ENCODE measurements at regions not wholly inside any gene's neighbourhood (a gene's known extent, or its start where the extent isn't known, plus 50 kb on each side); places are given as distances from the start of the nearest gene placed in this dataset.

DNA sequence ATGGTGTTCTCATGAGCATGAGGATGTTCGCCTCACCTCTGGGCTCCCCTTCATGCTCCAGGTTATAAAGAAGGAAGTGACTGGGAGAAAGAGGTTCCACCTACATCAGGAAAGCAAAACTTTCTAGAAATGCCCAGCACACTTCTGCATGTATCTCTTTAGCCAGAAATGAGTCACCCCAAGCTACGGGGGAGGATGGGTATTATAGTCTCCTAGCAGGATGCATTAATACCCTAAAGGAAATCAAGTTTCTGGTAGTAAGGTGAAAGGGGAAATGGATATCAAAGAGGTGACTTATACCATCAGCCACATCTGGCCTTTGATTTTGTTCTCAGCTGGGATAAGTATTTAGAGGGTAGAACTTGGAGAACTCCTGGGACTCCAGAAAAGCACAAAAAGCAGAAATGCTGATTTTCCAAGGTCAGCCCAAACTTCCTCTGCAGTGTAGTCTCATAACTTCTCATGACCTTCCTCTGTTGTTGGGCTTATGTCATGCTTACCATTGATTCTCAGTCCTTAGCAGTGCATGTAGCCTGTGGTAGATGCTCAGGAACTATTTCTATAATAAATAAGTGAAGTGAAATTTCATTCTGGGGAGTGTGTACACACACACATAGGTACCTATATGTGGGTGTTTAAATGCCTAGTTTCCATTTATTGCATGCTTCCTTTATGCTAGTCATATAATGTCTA, 209.4 kb upstream of the CRY1 start:
- Histone ChIP-seq H3K36me3 (ENCODE audit: control insufficient read depth, insufficient read depth, low read length) (no peaks in the 10 kb centered on the region), H3K9ac (ENCODE audit: insufficient read depth, low read length) (no peak overlapping the region), H3K27ac (ENCODE audit: insufficient read depth, low read length) (no peak overlapping the region), H3K4me3 (replicated peaks in 1 of 4; ENCODE audit: control extremely low read depth in 1 of 4, insufficient read depth in 1 of 4, low read depth in 3 of 4, low read length in 4 of 4) (no peak overlapping the region), H3K4me1 (ENCODE audit: control insufficient read depth, extremely low read depth, insufficient read depth, low read length) (no peaks in the 10 kb centered on the region), H4K20me1 (ENCODE audit: control insufficient read depth, extremely low read depth, insufficient read depth, low read length) (no peaks in the 10 kb centered on the region), H3K27me3 (ENCODE audit: control insufficient read depth, insufficient read depth, low read length) (no peaks in the 10 kb centered on the region), H3K4me2 (ENCODE audit: extremely low read depth, insufficient read depth, low read length) (no peak overlapping the region), H2AFZ (ENCODE audit: low read length) (no peak overlapping the region), H3K9me3 (ENCODE audit: control insufficient read depth, insufficient read depth, low read depth, low read length) (no peaks in the 10 kb centered on the region), H3K79me2 (ENCODE audit: control insufficient read depth, insufficient read depth, low read length) (no peaks in the 10 kb centered on the region)
- no peak for TF ChIP-seq EZH2 (IDR thresholded peaks at IDR 0.05; ENCODE audit: low read length, missing control alignments)
- no peak for TF ChIP-seq CTCF (conservative IDR thresholded peaks at IDR 0.05 in 1 of 2, IDR thresholded peaks at IDR 0.05 in 1 of 2; ENCODE audit: low read depth in 1 of 2, low read length in 2 of 2)
- DNase-seq (ENCODE audit: low read depth in 2 of 2), result peak in 1 of 2 donors; percentile 15

- no peaks in the 10 kb centered on the region for H3K79me2 ChIP-seq (ENCODE audit: control insufficient read depth, insufficient read depth, low read length)
- no peak overlapping the region for H3K4me2 ChIP-seq (ENCODE audit: extremely low read depth, insufficient read depth, low read length)
- no peaks in the 10 kb centered on the region for H3K36me3 ChIP-seq (ENCODE audit: control insufficient read depth, insufficient read depth, low read length)
- H3K27ac ChIP-seq (ENCODE audit: insufficient read depth, low read length), result no peak overlapping the region
- DNase-seq (ENCODE audit: low read depth in 2 of 2), result peak in 1 of 2 donors; percentile 65
- no peak overlapping the region for H3K9ac ChIP-seq (ENCODE audit: insufficient read depth, low read length)
- no peak for TF ChIP-seq EZH2 (IDR thresholded peaks at IDR 0.05; ENCODE audit: low read length, missing control alignments)
- no peak for TF ChIP-seq CTCF (conservative IDR thresholded peaks at IDR 0.05 in 1 of 2, IDR thresholded peaks at IDR 0.05 in 1 of 2; ENCODE audit: low read depth in 1 of 2, low read length in 2 of 2)
- H3K4me1 ChIP-seq (ENCODE audit: control insufficient read depth, extremely low read depth, insufficient read depth, low read length), result no peaks in the 10 kb centered on the region
- no peaks in the 10 kb centered on the region for H3K27me3 ChIP-seq (ENCODE audit: control insufficient read depth, insufficient read depth, low read length)
- no peaks in the 10 kb centered on the region for H4K20me1 ChIP-seq (ENCODE audit: control insufficient read depth, extremely low read depth, insufficient read depth, low read length)
- H3K4me3 ChIP-seq (replicated peaks in 1 of 4; ENCODE audit: control extremely low read depth in 1 of 4, insufficient read depth in 1 of 4, low read depth in 3 of 4, low read length in 4 of 4), result no peak overlapping the region
- H3K9me3 ChIP-seq (ENCODE audit: control insufficient read depth, insufficient read depth, low read depth, low read length), result no peaks in the 10 kb centered on the region
- no peak overlapping the region for H2AFZ ChIP-seq (ENCODE audit: low read length)
Measured at GRCh38 chr12:107304588-107305532, 211.5 kb upstream of the CRY1 start.

DNA sequence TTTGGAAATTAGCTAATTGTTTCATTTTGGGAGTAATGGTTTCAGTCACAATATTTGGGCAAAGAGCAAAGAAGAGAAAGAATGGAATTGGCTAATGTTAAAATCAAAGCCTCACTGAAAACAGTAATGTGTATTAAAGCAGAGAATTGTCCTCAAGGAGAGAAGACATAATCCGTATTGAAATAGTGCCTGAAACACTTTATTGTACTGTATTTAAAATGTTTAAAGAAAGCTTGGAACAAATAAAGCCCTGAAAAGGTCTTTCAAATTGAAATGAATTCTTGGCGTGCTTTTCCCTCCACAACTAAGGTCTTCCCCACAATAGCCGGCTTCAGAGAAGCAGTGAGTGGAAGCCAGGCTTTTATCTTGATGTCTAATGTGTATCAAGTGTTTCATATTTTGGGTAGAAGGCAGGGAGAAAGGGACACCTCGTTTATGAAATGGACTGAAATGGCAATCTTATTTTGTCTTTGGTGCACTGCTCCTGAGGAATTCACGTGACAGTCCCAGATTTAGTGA, 212.9 kb upstream of the CRY1 start:
- TF ChIP-seq EZH2 (IDR thresholded peaks at IDR 0.05; ENCODE audit: low read length, missing control alignments), result no peak
- no peak overlapping the region for H3K9ac ChIP-seq (ENCODE audit: insufficient read depth, low read length)
- no peak overlapping the region for H3K4me3 ChIP-seq (replicated peaks in 1 of 4; ENCODE audit: control extremely low read depth in 1 of 4, insufficient read depth in 1 of 4, low read depth in 3 of 4, low read length in 4 of 4)
- H3K9me3 ChIP-seq (ENCODE audit: control insufficient read depth, insufficient read depth, low read depth, low read length), result no peaks in the 10 kb centered on the region
- H4K20me1 ChIP-seq (ENCODE audit: control insufficient read depth, extremely low read depth, insufficient read depth, low read length), result no peaks in the 10 kb centered on the region
- H3K36me3 ChIP-seq (ENCODE audit: control insufficient read depth, insufficient read depth, low read length), result no peaks in the 10 kb centered on the region
- no peak for DNase-seq (ENCODE audit: low read depth in 2 of 2)
- no peaks in the 10 kb centered on the region for H3K27me3 ChIP-seq (ENCODE audit: control insufficient read depth, insufficient read depth, low read length)
- no peak overlapping the region for H3K4me2 ChIP-seq (ENCODE audit: extremely low read depth, insufficient read depth, low read length)
- no peaks in the 10 kb centered on the region for H3K4me1 ChIP-seq (ENCODE audit: control insufficient read depth, extremely low read depth, insufficient read depth, low read length)
- no peak overlapping the region for H2AFZ ChIP-seq (ENCODE audit: low read length)
- no peaks in the 10 kb centered on the region for H3K79me2 ChIP-seq (ENCODE audit: control insufficient read depth, insufficient read depth, low read length)
- H3K27ac ChIP-seq (ENCODE audit: insufficient read depth, low read length), result no peak overlapping the region

Data from fibroblast of lung (primary cell).